Upper lobe of left lung (tissue), 6 donors: ENCODE measurements at regions not wholly inside any gene's neighbourhood (a gene's known extent, or its start where the extent isn't known, plus 50 kb on each side); places are given as distances from the start of the nearest gene placed in this dataset.
A peak's percentile ranks its signal among the peaks of the same experiment; 100 is the strongest.

Experiments
- ATAC-seq, 2 donors: fragments of 200-7000 bp; cut with Tn5 transposase; one replicate each; pipeline ENCODE4 v1.9.1; 2022; ENCODE audit warnings: mild to moderate bottlenecking in 2 of 2, moderate library complexity in 2 of 2; ENCODE audit not compliant: low FRiP score in 2 of 2
- DNase-seq, 2 donors: peaks; one replicate each; pipeline ENCODE4 v3.0.0-alpha.2; 2019 to 2020
- H3K27ac ChIP-seq, 4 donors: fragments of 200-600 bp; sonication (generic); one replicate each; pipeline ENCODE4 v1.5.1; 2016 to 2019
- H3K27me3 ChIP-seq, 4 donors: fragments of 200-600 bp; sonication (generic); one replicate each; pipeline ENCODE4 v1.5.1; 2017 to 2019
- H3K36me3 ChIP-seq, 4 donors: fragments of 200-600 bp; sonication (generic); one replicate each; pipeline ENCODE4 v1.5.1; 2016 to 2019
- H3K4me1 ChIP-seq, 4 donors: fragments of 200-600 bp; sonication (generic); one replicate each; pipeline ENCODE4 v1.5.1; 2018 to 2019
- H3K4me3 ChIP-seq, 4 donors: fragments of 200-600 bp; sonication (generic); one replicate each; pipeline ENCODE4 v1.5.1; 2017 to 2019; ENCODE audit warnings: mild to moderate bottlenecking in 2 of 4, moderate library complexity in 1 of 4
- H3K9me3 ChIP-seq, 4 donors: fragments of 200-600 bp; sonication (generic); one replicate each; pipeline ENCODE4 v1.5.1; 2018 to 2019
- CTCF ChIP-seq, 6 experiments: fragments of 450-650 bp in 4 of 6; fragments of 200-600 bp in 2 of 6; sonication (generic) in 2 of 6; IDR thresholded peaks; one replicate each; pipeline ENCODE4 v1.5.1; 2016 to 2019; ENCODE audit warnings: antibody characterized with exemption in 6 of 6
- EP300 ChIP-seq, 4 donors: sonication (generic); formaldehyde crosslinking; IDR thresholded peaks; one replicate each; pipeline ENCODE4 v1.5.1; 2017; ENCODE audit warnings: antibody characterized with exemption in 4 of 4, control low read depth in 2 of 4
- POLR2A ChIP-seq, 4 donors: fragments of 450-650 bp; IDR thresholded peaks; one replicate each; pipeline ENCODE4 v1.5.1; 2016 to 2017; ENCODE audit warnings: antibody characterized with exemption in 4 of 4, mild to moderate bottlenecking in 2 of 4
- POLR2AphosphoS5 ChIP-seq, 2 donors: sonication (generic); formaldehyde crosslinking; IDR thresholded peaks; one replicate each; pipeline ENCODE4 v1.5.1; 2017; ENCODE audit warnings: antibody characterized with exemption in 2 of 2
- WGBS, 2 donors: methylation state at CpG; one replicate each; pipeline ENCODE4 v1.1.5; 2017 to 2018; 5-methylcytosine and 5-hydroxymethylcytosine counted together
- donor health status: DM: no; HTN: no; CAD: no; lungs with moderate emphysema.
- donor health status: DM: no; HTN: yes; CAD: no; lungs with severe emphysema.

- no peak for TF ChIP-seq CTCF (IDR thresholded peaks at IDR 0.05)
- TF ChIP-seq POLR2A (IDR thresholded peaks at IDR 0.05) = no peak
- TF ChIP-seq EP300 (IDR thresholded peaks at IDR 0.05) = no peak
- no peak for TF ChIP-seq POLR2AphosphoS5 (IDR thresholded peaks at IDR 0.05)
- H3K36me3 ChIP-seq = no peaks in the 10 kb centered on the region
- H3K4me3 ChIP-seq = no peak overlapping the region
- ATAC-seq (no peak), DNase-seq (peak in 1 of 2 donors; percentile 60)
- H3K4me1 ChIP-seq = no peaks in the 10 kb centered on the region
- H3K27ac ChIP-seq = no peak overlapping the region
- WGBS, 2 donors = 59 to 60% methylated on average over 14 of the region's 14 CpGs
- no peaks in the 10 kb centered on the region for H3K9me3 ChIP-seq
- no peaks in the 10 kb centered on the region for H3K27me3 ChIP-seq
Observed at GRCh38 chr2:116133381-116133942, 1681.0 kb upstream of the DDX18 start.

GRCh38 chr2:116141891-116142474 lies 1672.5 kb upstream of the DDX18 start:
- no peak for DNase-seq
- Histone ChIP-seq H3K27me3 (no peaks in the 10 kb centered on the region), H3K36me3 (no peaks in the 10 kb centered on the region), H3K27ac (no peak overlapping the region), H3K4me3 (no peak overlapping the region), H3K4me1 (no peaks in the 10 kb centered on the region), H3K9me3 (peaks cover 0 to 5% (median 0%) of the 10 kb centered on the region in 4 donors)
- no peak for ATAC-seq
- TF ChIP-seq EP300 (IDR thresholded peaks at IDR 0.05) (no peak), POLR2A (IDR thresholded peaks at IDR 0.05) (no peak), POLR2AphosphoS5 (IDR thresholded peaks at IDR 0.05) (no peak), CTCF (IDR thresholded peaks at IDR 0.05) (no peak)
- WGBS, 2 donors = 75 to 83% methylated on average over 3 of the region's 3 CpGs

GRCh38 chr2:116142644-116143227 lies 1671.8 kb upstream of the DDX18 start:
- Histone ChIP-seq H3K4me1 (no peaks in the 10 kb centered on the region), H3K27me3 (no peaks in the 10 kb centered on the region), H3K36me3 (no peaks in the 10 kb centered on the region), H3K9me3 (peaks cover 0 to 5% (median 0%) of the 10 kb centered on the region in 4 donors), H3K27ac (no peak overlapping the region), H3K4me3 (no peak overlapping the region)
- TF ChIP-seq CTCF (IDR thresholded peaks at IDR 0.05) (no peak), EP300 (IDR thresholded peaks at IDR 0.05) (no peak), POLR2AphosphoS5 (IDR thresholded peaks at IDR 0.05) (no peak), POLR2A (IDR thresholded peaks at IDR 0.05) (no peak)
- ATAC-seq = no peak
- WGBS, 2 donors = 39 to 48% methylated on average over 8 of the region's 8 CpGs
- DNase-seq = no peak

- Histone ChIP-seq H3K27me3 (no peaks in the 10 kb centered on the region), H3K27ac (no peak overlapping the region), H3K36me3 (no peaks in the 10 kb centered on the region), H3K4me3 (no peak overlapping the region), H3K4me1 (no peaks in the 10 kb centered on the region), H3K9me3 (no peaks in the 10 kb centered on the region)
- DNase-seq (no peak), ATAC-seq (no peak)
- 67 to 82% methylated on average over 4 of the region's 4 CpGs for WGBS, 2 donors
- no peak for TF ChIP-seq POLR2AphosphoS5 (IDR thresholded peaks at IDR 0.05)
- no peak for TF ChIP-seq EP300 (IDR thresholded peaks at IDR 0.05)
- no peak for TF ChIP-seq CTCF (IDR thresholded peaks at IDR 0.05)
- no peak for TF ChIP-seq POLR2A (IDR thresholded peaks at IDR 0.05)
Observed at GRCh38 chr2:116145031-116145430, 1669.5 kb upstream of the DDX18 start.

- ATAC-seq = no peak
- TF ChIP-seq POLR2AphosphoS5 (IDR thresholded peaks at IDR 0.05) (no peak), EP300 (IDR thresholded peaks at IDR 0.05) (no peak)
Observed at GRCh38 chr2:116148361-116148760, 1666.1 kb upstream of the DDX18 start.

More at GRCh38 chr2:116148361-116148760, 1666.1 kb upstream of the DDX18 start:
- H3K4me1 ChIP-seq = no peaks in the 10 kb centered on the region
- H3K36me3 ChIP-seq = no peaks in the 10 kb centered on the region
- no peaks in the 10 kb centered on the region for H3K9me3 ChIP-seq
- H3K4me3 ChIP-seq = no peak overlapping the region
- no peak for DNase-seq
- no peaks in the 10 kb centered on the region for H3K27me3 ChIP-seq
- H3K27ac ChIP-seq = no peak overlapping the region
